ENCODE measurements at regions not wholly inside any gene's neighbourhood (a gene's known extent, or its start where the extent isn't known, plus 50 kb on each side); places are given as distances from the start of the nearest gene placed in this dataset.

DNA sequence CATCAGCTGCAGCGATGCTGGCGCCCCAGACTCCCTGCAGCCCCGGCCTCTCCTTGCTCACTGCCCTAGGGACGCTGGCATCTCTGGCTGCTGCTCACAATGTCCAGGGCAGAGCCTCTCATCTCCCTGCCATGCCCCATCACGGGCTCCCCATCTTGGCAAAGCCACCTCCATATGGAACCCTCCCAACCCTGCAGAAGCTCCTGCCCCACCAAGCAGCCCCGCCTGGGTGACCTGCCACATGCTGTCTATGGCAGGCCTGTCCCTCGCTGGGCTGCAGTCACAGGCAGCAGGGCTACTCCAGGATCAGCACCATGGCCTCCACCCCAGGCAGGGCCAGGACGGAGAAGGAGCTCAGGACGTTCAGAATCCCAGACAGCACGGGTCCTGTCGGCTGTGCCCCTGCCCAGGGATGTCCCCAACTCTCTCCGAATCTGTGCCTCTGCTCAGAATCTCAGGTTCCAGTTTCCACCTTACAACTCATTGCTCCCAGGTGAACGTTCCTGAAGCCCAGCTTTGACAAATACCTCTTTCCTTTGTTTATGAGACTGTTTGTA, 58.4 kb downstream of the PLXNA1 start:
- TF ChIP-seq, protein P1, sequence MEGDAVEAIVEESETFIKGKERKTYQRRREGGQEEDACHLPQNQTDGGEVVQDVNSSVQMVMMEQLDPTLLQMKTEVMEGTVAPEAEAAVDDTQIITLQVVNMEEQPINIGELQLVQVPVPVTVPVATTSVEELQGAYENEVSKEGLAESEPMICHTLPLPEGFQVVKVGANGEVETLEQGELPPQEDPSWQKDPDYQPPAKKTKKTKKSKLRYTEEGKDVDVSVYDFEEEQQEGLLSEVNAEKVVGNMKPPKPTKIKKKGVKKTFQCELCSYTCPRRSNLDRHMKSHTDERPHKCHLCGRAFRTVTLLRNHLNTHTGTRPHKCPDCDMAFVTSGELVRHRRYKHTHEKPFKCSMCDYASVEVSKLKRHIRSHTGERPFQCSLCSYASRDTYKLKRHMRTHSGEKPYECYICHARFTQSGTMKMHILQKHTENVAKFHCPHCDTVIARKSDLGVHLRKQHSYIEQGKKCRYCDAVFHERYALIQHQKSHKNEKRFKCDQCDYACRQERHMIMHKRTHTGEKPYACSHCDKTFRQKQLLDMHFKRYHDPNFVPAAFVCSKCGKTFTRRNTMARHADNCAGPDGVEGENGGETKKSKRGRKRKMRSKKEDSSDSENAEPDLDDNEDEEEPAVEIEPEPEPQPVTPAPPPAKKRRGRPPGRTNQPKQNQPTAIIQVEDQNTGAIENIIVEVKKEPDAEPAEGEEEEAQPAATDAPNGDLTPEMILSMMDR (IDR thresholded peaks at IDR 0.05), result no peak
- no peak for TF ChIP-seq ZFX (IDR thresholded peaks at IDR 0.05; ENCODE audit: borderline replicate concordance)
